ENCODE measurements at regions not wholly inside any gene's neighbourhood (a gene's known extent, or its start where the extent isn't known, plus 50 kb on each side); places are given as distances from the start of the nearest gene placed in this dataset.
"Not testable (repeated sequence)": the region's sequence is repeated elsewhere in the genome, so short reads cannot be mapped to it uniquely, and the experiment has no call there.

- no peak for DNase-seq
Observed at GRCh38 chr13:44651724-44652123, 75.6 kb upstream of the TSC22D1 start.

- no peak for DNase-seq
Observed at GRCh38 chr13:44651209-44651608, 75.1 kb upstream of the TSC22D1 start.

GRCh38 chr13:44649834-44650233, 73.7 kb upstream of the TSC22D1 start:
- no peak for DNase-seq

- DNase-seq = no peak
Observed at GRCh38 chr13:44649104-44649428, 72.9 kb upstream of the TSC22D1 start.

- no peak for DNase-seq
Observed at GRCh38 chr13:44648392-44649103, 72.4 kb upstream of the TSC22D1 start.

GRCh38 chr13:44647560-44647959, 71.4 kb upstream of the TSC22D1 start:
- not testable (repeated sequence) for DNase-seq

GRCh38 chr13:44646044-44646443, 69.9 kb upstream of the TSC22D1 start:
- no peak for DNase-seq

GRCh38 chr13:44643256-44643655, 67.1 kb upstream of the TSC22D1 start:
- DNase-seq = no peak

- DNase-seq = no peak
Observed at GRCh38 chr13:44637581-44637980, 61.5 kb upstream of the TSC22D1 start.

- DNase-seq = no peak
Observed at GRCh38 chr13:44629465-44630183, 53.5 kb upstream of the TSC22D1 start.

- DNase-seq = not testable (repeated sequence)
Observed at GRCh38 chr13:44628826-44629225, 52.7 kb upstream of the TSC22D1 start.

GRCh38 chr13:44627441-44627840, 51.3 kb upstream of the TSC22D1 start:
- DNase-seq = no peak

GRCh38 chr13:44626176-44626575, 50.0 kb upstream of the TSC22D1 start:
- DNase-seq = no peak

All from NCI-H1092 (cell line).